H9 (cell line): ENCODE measurements at regions not wholly inside any gene's neighbourhood (a gene's known extent, or its start where the extent isn't known, plus 50 kb on each side); places are given as distances from the start of the nearest gene placed in this dataset.

Experiments used
- DNase-seq: peaks from one replicate; pipeline ENCODE4 v3.0.0-alpha.2; 2017
- H2AFZ ChIP-seq: one replicate; pipeline ENCODE4 v1.6.1; 2013; ENCODE audit warnings: mild to moderate bottlenecking, low read length, control low read depth, moderate library complexity
- H2AK5ac ChIP-seq: 2 replicates; pipeline ENCODE4 v1.6.1; 2013; ENCODE audit warnings: low read length, control low read depth, mixed read lengths; ENCODE audit not compliant: insufficient read length
- H2BK120ac ChIP-seq: one replicate; pipeline ENCODE4 v1.6.1; 2013; ENCODE audit warnings: low read depth, mild to moderate bottlenecking, low read length, control low read depth, inconsistent platforms; ENCODE audit not compliant: poor library complexity, severe bottlenecking
- H2BK12ac ChIP-seq: 2 replicates; pipeline ENCODE4 v1.6.1; 2013; ENCODE audit warnings: low read length, control low read depth, mixed read lengths, low read depth; ENCODE audit not compliant: insufficient read length
- H2BK15ac ChIP-seq: 2 replicates; pipeline ENCODE4 v1.6.1; 2013; ENCODE audit warnings: low read depth, low read length, control low read depth
- H2BK20ac ChIP-seq: one replicate; pipeline ENCODE4 v1.6.1; 2013; ENCODE audit warnings: low read depth, mild to moderate bottlenecking, low read length, control low read depth, inconsistent platforms; ENCODE audit not compliant: poor library complexity, severe bottlenecking
- H2BK5ac ChIP-seq: 2 replicates; pipeline ENCODE4 v1.6.1; 2013; ENCODE audit warnings: low read length, control low read depth, mixed read lengths; ENCODE audit not compliant: insufficient read length
- H3K14ac ChIP-seq: 2 replicates; pipeline ENCODE4 v1.6.1; 2013; ENCODE audit warnings: low read length, control low read depth; ENCODE audit not compliant: insufficient read depth
- H3K18ac ChIP-seq: 2 replicates; pipeline ENCODE4 v1.6.1; 2013; ENCODE audit warnings: low read depth, mild to moderate bottlenecking, mixed read lengths, low read length, control low read depth; ENCODE audit not compliant: insufficient read length
- H3K23ac ChIP-seq: 2 replicates; pipeline ENCODE4 v1.6.1; 2013; ENCODE audit warnings: low read length, control low read depth, mixed read lengths, low read depth; ENCODE audit not compliant: insufficient read length
- H3K23me2 ChIP-seq: 2 replicates; pipeline ENCODE4 v1.6.1; 2013; ENCODE audit warnings: low read depth, mild to moderate bottlenecking, mixed read lengths, low read length, control low read depth; ENCODE audit not compliant: insufficient read length, poor library complexity, severe bottlenecking
- H3K27ac ChIP-seq: 2 replicates; pipeline ENCODE4 v1.5.1; 2013; ENCODE audit warnings: low read length, control low read depth, mixed read lengths, low read depth; ENCODE audit not compliant: insufficient read length
- H3K27me3 ChIP-seq: 2 replicates; pipeline ENCODE4 v1.6.1; 2013; ENCODE audit warnings: low read length, control low read depth, inconsistent platforms; ENCODE audit not compliant: insufficient read depth
- H3K4ac ChIP-seq: 2 replicates; pipeline ENCODE4 v1.6.1; 2013; ENCODE audit warnings: low read depth, mild to moderate bottlenecking, control low read depth, inconsistent platforms, low read length, moderate library complexity
- H3K4me1 ChIP-seq: 2 replicates; pipeline ENCODE4 v1.6.1; 2013; ENCODE audit warnings: low read length, control low read depth, inconsistent platforms; ENCODE audit not compliant: insufficient read depth
- H3K4me2 ChIP-seq: 2 replicates; pipeline ENCODE4 v1.6.1; 2013; ENCODE audit warnings: low read length, control low read depth, mixed read lengths; ENCODE audit not compliant: insufficient read length, insufficient read depth
- H3K56ac ChIP-seq: 2 replicates; pipeline ENCODE4 v1.6.1; 2013; ENCODE audit warnings: low read depth, mild to moderate bottlenecking, mixed read lengths, low read length, control low read depth; ENCODE audit not compliant: insufficient read length
- H3K79me1 ChIP-seq: 2 replicates; pipeline ENCODE4 v1.6.1; 2013; ENCODE audit warnings: low read depth, mild to moderate bottlenecking, moderate library complexity, low read length, control low read depth, inconsistent platforms; ENCODE audit not compliant: insufficient read depth, poor library complexity, severe bottlenecking
- H3K79me2 ChIP-seq: 2 replicates; pipeline ENCODE4 v1.6.1; 2013; ENCODE audit warnings: low read length, control low read depth, inconsistent platforms; ENCODE audit not compliant: insufficient read depth
- H3K9ac ChIP-seq: 2 replicates; pipeline ENCODE4 v1.6.1; 2013; ENCODE audit warnings: low read length, control low read depth, mixed read lengths; ENCODE audit not compliant: insufficient read length; ENCODE audit errors: extremely low read depth
- H3K9me3 ChIP-seq: one replicate; pipeline ENCODE4 v1.6.1; 2013; ENCODE audit warnings: low read depth, low read length, inconsistent platforms; ENCODE audit not compliant: control insufficient read depth
- H3T11ph ChIP-seq: one replicate; pipeline ENCODE4 v1.6.1; 2013; ENCODE audit warnings: mild to moderate bottlenecking, low read length, control low read depth, inconsistent platforms
- H4K20me1 ChIP-seq: one replicate; pipeline ENCODE4 v1.6.1; 2013; ENCODE audit not compliant: control insufficient read depth, insufficient read length, insufficient read depth
- H4K5ac ChIP-seq: 2 replicates; pipeline ENCODE4 v1.6.1; 2013; ENCODE audit warnings: low read depth, mild to moderate bottlenecking, mixed read lengths, low read length, control low read depth; ENCODE audit not compliant: insufficient read length
- H4K8ac ChIP-seq: replicated peaks from 2 replicates; pipeline ENCODE4 v1.6.1; 2013; ENCODE audit warnings: low read length, control low read depth, mixed read lengths, low read depth; ENCODE audit not compliant: insufficient read length
- H4K91ac ChIP-seq: 2 replicates; pipeline ENCODE4 v1.6.1; 2013; ENCODE audit warnings: low read depth, mild to moderate bottlenecking, moderate library complexity, mixed read lengths, low read length, control low read depth; ENCODE audit not compliant: insufficient read length
- H3K27ac Mint-ChIP-seq, 3 experiments: 2 replicates in 2 of 3; 3 replicates in 1 of 3; pipeline ENCODE4 v1.8.0; 2020 to 2021; ENCODE audit warnings: mixed read lengths in 3 of 3, mild to moderate bottlenecking in 1 of 3, moderate library complexity in 1 of 3
- H3K27me3 Mint-ChIP-seq: 2 replicates; pipeline ENCODE4 v1.8.0; 2021; ENCODE audit warnings: low read depth, mild to moderate bottlenecking, moderate library complexity, mixed read lengths
- H3K36me3 Mint-ChIP-seq, 3 experiments: 2 replicates in 2 of 3; 3 replicates in 1 of 3; pipeline ENCODE4 v1.8.0; 2020 to 2021; ENCODE audit warnings: low read depth in 3 of 3, mixed read lengths in 3 of 3; ENCODE audit not compliant: insufficient read depth in 1 of 3
- H3K4me1 Mint-ChIP-seq, 2 experiments: 2 replicates each; pipeline ENCODE4 v1.8.0; 2020; ENCODE audit warnings: mixed read lengths in 2 of 2
- H3K4me3 Mint-ChIP-seq, 2 experiments: 2 replicates in 1 of 2; 3 replicates in 1 of 2; pipeline ENCODE4 v1.8.0; 2020 to 2021; ENCODE audit warnings: mild to moderate bottlenecking in 2 of 2, mixed read lengths in 2 of 2, moderate library complexity in 1 of 2
- H3K9me3 Mint-ChIP-seq, 2 experiments: 2 replicates in 1 of 2; 3 replicates in 1 of 2; pipeline ENCODE4 v1.8.0; 2020; ENCODE audit warnings: mild to moderate bottlenecking in 2 of 2, mixed read lengths in 2 of 2, moderate library complexity in 1 of 2
- CTCF ChIP-seq: fragments of 200-600 bp; sonication (generic); conservative IDR thresholded peaks from 3 replicates; pipeline ENCODE4 v1.8.0; 2021; ENCODE audit warnings: antibody characterized with exemption, mild to moderate bottlenecking
- WGBS: extraction: QIAGEN DNeasy Blood & Tissue Kit; methylation state at CpG from one replicate; pipeline ENCODE4 v1.1.7; 2013; ENCODE audit warnings: missing lambda C conversion rate, low lambda C conversion rate, mixed read lengths; ENCODE audit not compliant: insufficient read length; ENCODE audit errors: extremely low coverage; 5-methylcytosine and 5-hydroxymethylcytosine counted together

DNA sequence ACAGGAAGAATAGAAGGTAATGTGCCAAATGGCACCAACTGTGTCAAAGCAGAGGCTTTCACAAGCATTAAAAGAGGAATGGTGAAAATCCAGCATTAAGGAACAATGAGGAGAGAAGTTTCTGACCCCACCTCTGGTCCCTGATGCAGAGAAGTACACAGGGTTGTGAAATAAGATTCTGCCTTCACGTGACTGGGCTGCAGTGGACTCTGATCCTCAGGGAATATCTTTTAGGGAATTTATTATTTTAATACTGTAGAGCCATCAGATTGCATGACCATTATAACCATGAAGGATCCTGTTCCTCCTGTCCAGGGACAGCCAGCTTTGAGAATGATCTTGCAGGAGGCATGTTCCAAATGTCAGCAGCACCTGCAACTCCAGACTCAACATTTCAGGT, 74.4 kb upstream of the FAR1 start:
- Histone ChIP-seq H3T11ph (no peak overlapping the region), H3K4me1 (no peaks in the 10 kb centered on the region), H3K23me2 (no peaks in the 10 kb centered on the region), H2AFZ (no peak overlapping the region), H4K8ac (no peak overlapping the region), H4K91ac (no peak overlapping the region), H3K4ac (no peak overlapping the region), H2BK120ac (no peak overlapping the region), H3K9ac (no peak overlapping the region), H2BK5ac (no peak overlapping the region), H3K56ac (no peak overlapping the region), H3K18ac (no peak overlapping the region), H3K79me2 (no peaks in the 10 kb centered on the region), H4K20me1 (no peaks in the 10 kb centered on the region), H3K14ac (no peak overlapping the region), H3K23ac (no peak overlapping the region), H2BK20ac (no peak overlapping the region), H3K27ac (no peak overlapping the region), H2BK12ac (no peak overlapping the region), H2BK15ac (no peak overlapping the region), H3K4me2 (no peak overlapping the region), H4K5ac (no peak overlapping the region), H3K27me3 (no peaks in the 10 kb centered on the region), H2AK5ac (no peak overlapping the region), H3K79me1 (no peaks in the 10 kb centered on the region), H3K9me3 (no peaks in the 10 kb centered on the region)
- H3K36me3 Mint-ChIP-seq: peaks cover 0 to 4% (median 0%) of the 10 kb centered on the region in 3 experiments; a peak in 2 of 7 replicates
- H3K27me3 Mint-ChIP-seq: peaks cover 4% of the 10 kb centered on the region
- no peak overlapping the region for H3K27ac Mint-ChIP-seq
- TF ChIP-seq CTCF: no peak
- no peak overlapping the region for H3K4me3 Mint-ChIP-seq
- no peak for DNase-seq
- H3K9me3 Mint-ChIP-seq: peaks cover 10 to 11% of the 10 kb centered on the region in 2 experiments; a peak in 4 of 5 replicates
- 0 out of 4 replicates have a peak, but pooled peaks cover 0 to 3% of the 10 kb centered on the region in 2 experiments for H3K4me1 Mint-ChIP-seq
- WGBS: no CpG with 5 or more reads among the region's 1 CpG
